Activated CD4-positive, alpha-beta T cell treated with anti-CD3 and anti-CD28 coated beads, Interleukin-10, Interleukin-2, amounts not matched to agents 100 ng/mL and 50 ng/mL, durations not matched to agents 16 hours and 8 hours (primary cell): ENCODE measurements at regions not wholly inside any gene's neighbourhood (a gene's known extent, or its start where the extent isn't known, plus 50 kb on each side); places are given as distances from the start of the nearest gene placed in this dataset.
A peak's percentile ranks its signal among the peaks of the same experiment; 100 is the strongest.
"Not testable (repeated sequence)": the region's sequence is repeated elsewhere in the genome, so short reads cannot be mapped to it uniquely, and the experiment has no call there.

ENCODE experiments used
- DNase-seq: peaks from one replicate; pipeline ENCODE4 v3.0.0-alpha.2; 2020

DNA sequence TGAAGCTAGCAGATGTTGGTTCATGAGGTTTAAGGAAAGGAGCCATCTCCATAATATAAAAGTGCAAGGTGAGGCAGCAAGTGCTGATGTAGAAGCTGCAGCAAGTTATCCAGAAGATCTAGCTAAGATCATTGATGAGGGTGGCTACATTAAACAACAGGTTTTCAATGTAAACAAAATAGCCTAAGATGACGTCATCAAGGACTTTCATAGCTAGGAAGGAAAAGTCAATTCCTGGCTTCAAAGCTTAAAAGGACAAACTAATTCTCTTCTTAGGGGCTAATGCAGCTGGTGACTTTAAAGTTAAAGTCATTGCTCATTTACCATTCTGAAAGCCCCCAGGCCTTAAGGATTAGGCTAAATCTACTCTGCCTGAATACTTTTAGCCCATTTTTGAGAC lies 141.9 kb downstream of the MID1IP1 start:
- DNase-seq = no peak

- DNase-seq = no peak
Observed at GRCh38 chrX:38948046-38948445, 146.8 kb downstream of the MID1IP1 start.

DNA sequence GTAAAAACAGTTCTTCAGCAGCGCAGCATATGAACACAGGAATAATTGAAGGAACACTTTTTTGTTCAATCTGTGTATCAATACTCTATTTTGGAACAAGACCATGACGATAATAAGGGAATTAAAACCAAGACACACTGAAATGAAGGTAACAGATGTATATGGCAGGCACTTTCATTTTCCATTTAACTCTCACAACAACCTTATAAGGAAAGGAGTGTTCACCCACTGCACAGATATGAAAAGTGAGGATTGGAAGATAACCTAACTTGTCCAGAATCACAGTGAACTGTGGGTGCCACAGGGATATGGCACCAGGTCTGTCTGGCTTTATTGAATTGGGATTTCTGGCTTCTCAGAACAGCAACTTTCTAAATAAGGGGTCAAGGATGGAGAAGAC lies 153.3 kb downstream of the MID1IP1 start:
- no peak for DNase-seq

GRCh38 chrX:38959736-38960135 lies 158.5 kb downstream of the MID1IP1 start:
- DNase-seq = no peak

- no peak for DNase-seq
Observed at GRCh38 chrX:38960137-38960536, 158.9 kb downstream of the MID1IP1 start.

- DNase-seq = no peak
Observed at GRCh38 chrX:38961936-38962335, 160.7 kb downstream of the MID1IP1 start.

- DNase-seq = not testable (repeated sequence)
Observed at GRCh38 chrX:38963244-38963643, 162.0 kb downstream of the MID1IP1 start.

- no peak for DNase-seq
Observed at GRCh38 chrX:38965888-38966287, 164.6 kb downstream of the MID1IP1 start.

- no peak for DNase-seq
Observed at GRCh38 chrX:38968344-38969216, 167.3 kb downstream of the MID1IP1 start.

DNA sequence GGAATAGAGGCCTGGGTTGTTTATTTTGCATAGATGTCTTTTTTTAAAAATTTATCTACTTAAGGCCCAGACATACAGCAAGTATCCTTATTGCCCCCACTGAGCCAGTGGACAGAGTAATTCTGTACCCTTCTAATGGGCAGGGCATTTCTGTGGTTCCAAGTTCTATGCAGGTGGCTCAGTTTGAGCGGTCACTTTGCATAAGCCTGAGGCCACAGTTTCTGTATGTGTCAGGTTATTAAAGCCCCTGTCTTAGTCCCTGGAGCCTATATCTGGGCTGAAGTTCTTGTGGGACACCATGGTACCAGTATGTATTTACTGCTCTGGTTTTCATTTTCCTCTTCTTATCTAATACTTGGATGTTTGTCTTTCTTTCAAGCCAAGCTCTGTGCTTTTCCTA lies 168.8 kb downstream of the MID1IP1 start:
- no peak for DNase-seq

- peak; percentile 6 for DNase-seq
Observed at GRCh38 chrX:38970845-38971244, 169.6 kb downstream of the MID1IP1 start.

GRCh38 chrX:38973322-38973721 lies 172.1 kb downstream of the MID1IP1 start:
- no peak for DNase-seq

DNA sequence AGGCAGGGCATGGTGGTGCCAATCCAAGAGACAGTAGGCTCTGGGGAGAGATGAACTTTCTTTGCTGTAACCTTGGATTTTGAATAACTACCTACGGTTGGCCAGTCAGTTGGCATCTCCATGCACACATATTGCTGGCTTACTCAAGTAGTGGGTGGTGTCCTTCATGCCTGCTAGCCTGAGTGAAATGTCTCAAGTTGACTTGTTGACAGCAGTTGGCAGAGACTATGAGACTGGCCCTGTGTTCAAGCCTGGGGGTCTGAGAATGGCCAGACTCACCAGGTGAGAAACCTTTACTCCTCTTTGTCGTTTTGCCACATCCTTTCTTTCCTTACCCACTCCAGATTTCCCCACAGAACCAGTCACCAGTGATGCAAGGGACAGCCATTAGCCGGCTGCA lies 173.3 kb downstream of the MID1IP1 start:
- DNase-seq = no peak

DNA sequence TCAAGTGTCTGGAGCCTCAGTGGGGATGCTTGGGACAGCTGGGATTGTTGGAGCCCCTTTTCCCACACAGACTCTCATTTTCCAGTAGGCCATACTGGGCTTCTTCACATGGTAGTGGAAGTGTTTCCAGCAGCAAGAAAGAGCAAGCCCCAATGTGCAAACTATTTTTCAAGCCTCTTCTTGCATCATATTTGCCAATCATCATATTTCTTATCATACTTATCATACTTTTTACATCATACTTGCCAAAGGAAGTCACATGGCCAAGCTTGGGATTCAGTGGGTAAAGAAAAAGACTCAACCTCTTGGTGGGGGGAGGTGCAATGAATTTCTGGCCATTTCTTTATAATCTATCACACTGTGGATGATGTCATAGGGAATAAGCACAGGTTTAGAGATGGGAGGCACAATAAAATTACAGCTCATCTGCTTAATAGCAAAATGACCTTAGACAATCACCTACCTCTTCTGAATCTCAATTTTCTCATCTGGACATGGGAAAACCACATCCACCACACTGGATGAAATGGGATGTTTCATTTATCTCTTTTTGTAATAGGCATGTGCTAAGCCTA lies 174.2 kb downstream of the MID1IP1 start:
- DNase-seq = no peak

GRCh38 chrX:38982370-38982769 lies 181.1 kb downstream of the MID1IP1 start:
- DNase-seq = no peak

DNA sequence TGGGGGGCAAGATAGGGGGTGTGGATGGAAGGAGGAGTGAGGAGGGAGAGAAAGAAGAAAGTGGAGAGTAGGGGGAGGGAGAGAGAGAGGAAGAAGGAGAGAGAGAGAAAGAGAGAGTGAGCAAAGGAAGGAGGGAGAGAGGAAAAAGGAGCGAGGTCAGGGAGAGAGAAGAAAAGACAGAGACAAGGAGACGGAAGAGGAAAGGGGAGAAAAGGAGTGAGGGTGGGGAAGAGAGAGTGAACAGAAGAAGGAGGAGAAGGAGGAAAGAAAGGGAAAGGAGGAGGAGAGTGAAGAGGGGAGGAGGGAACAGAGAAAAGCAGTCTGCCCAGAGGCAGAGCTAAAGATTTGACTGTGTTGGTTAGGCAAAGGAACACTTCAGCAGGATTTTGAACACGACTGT lies 181.6 kb downstream of the MID1IP1 start:
- DNase-seq = no peak

GRCh38 chrX:38985375-38985774 lies 184.1 kb downstream of the MID1IP1 start:
- peak; percentile 20 for DNase-seq

DNA sequence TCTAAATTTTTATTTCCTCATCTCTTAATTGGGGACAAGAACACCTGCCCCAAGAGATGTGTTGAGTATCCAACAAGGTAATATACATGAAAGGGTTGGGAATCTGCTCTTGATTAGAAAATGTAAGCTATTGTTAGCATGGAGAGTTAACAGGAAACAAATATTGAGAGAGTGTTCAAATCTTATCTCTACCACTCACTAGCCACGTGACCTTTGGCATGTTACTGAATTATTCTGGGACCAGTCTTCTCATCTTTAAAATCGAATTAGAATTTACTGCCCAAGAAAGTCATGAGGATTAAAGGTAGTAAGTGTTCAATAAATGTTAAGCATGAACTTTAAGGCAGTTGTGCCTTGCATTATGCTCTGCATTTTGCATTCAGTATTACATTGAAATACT lies 184.7 kb downstream of the MID1IP1 start:
- no peak for DNase-seq

DNA sequence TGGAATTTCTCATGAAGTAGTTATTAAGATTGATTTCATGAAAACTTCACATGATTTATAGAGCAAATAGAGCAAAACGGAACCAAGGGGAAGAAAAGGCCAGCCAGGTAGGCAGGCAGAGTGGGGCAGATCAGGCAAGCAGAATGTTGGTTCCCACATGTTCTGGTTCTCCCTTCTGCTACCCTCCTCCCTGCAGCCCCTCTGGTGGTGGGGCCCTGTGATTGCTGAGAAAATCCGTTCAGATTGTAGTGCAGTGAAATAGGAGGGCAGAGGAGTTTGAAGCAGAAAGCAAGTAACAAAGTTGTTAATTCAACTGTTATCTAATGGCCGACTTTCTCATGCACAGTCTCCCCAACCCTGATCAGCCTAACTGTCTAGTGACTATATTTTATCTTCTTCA lies 185.3 kb downstream of the MID1IP1 start:
- no peak for DNase-seq

DNA sequence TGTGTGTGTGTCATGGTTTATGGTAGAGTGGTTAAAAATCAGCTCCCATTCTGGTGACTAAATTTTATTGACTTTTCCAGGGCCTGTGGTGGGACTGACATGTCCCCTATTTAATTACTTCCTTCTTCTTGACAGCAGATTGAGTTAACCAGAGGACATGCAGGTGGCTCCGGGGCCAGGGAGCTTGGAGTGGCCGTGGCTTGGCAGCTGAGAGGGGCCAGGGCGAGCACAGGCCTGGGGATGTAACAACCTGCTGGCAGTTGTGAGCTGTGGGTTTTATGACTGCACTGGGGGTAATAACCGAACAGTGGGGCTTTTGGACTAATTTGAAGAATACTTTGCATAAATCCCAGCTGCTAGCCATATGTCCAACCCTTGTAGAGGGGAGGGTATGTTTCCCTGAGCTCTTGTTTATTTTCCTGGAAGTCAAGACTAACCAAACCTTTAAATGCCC lies 186.0 kb downstream of the MID1IP1 start:
- no peak for DNase-seq

- DNase-seq = no peak
Observed at GRCh38 chrX:38988301-38988700, 187.0 kb downstream of the MID1IP1 start.

DNA sequence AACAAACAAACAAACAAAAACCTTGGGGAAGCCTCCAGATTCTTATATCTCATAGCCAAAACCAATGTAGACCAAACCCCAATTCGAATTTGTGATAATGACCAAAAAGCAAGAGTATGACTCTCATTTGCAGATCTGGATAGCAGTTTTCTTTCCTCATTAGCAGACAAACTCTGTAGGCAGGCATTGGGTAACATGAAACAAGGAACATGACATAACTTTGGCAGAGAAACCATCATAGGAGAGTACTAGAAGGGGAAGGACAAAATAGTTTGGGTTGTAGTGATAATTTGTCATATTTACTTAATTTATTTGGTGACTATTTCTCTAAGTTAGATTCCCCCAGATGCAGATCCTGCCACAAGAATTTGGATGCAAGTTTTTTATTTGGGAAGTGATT lies 187.8 kb downstream of the MID1IP1 start:
- no peak for DNase-seq

DNA sequence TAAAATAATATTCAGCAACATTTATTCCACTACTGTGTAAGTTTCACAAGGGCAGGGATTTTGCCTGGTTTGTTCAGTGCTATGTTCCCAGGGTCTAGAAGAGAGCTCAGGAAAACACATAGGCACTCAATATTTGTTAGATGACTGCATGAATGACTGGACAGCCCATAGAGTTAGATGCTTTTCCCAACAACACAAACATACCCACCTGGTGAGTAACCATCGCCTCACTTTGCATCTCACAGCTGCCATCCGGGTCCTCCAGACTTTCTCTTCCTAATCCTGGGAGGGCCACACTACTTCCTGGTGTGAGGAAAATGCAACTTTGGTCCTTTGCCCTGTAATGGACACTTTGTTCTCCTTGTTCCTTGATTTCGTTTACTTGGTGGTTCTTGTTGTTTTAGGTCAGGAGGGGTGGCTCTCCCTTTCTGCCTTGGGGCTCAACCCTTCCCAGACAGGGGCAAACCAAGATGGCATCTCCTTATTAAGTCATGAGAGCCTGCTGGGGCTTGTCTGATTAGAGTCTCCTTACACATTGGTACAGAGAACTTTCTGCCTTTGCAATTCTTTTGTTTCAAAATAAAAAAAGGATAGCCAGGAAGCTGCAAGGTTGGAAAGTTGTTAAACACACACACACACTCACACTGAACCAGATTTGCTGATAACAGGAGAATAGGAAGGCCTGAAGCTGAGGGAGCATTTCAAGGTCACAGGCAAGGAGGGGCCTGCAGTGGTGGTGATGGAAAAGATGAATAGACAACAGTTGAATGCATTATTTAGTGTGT lies 190.6 kb downstream of the MID1IP1 start:
- DNase-seq = no peak
